ENCODE measurements at regions not wholly inside any gene's neighbourhood (a gene's known extent, or its start where the extent isn't known, plus 50 kb on each side); places are given as distances from the start of the nearest gene placed in this dataset.
A peak's percentile ranks its signal among the peaks of the same experiment; 100 is the strongest.
"Not testable (repeated sequence)": the region's sequence is repeated elsewhere in the genome, so short reads cannot be mapped to it uniquely, and the experiment has no call there.

DNA sequence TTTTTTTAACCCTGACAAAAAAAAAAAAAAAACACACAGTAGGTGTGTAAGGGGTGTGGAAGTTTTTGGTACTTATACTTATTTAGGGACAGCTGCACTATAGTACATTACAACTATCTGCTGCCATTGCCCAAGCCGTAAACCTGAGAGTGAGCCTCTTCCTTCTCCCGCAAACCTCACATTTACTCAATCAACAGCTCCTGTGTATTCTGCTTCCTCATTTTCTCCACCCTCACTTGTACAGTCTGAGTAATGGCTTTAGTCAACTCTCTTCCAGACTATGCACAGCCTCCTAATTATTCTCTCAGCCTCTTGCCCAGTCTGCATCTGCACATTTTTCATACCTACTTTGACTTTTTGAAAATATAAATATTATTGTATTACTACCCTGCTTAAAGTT is 362.0 kb downstream of the ADAM29 start:
- no peak for DNase-seq (ENCODE audit: low spot score)

DNA sequence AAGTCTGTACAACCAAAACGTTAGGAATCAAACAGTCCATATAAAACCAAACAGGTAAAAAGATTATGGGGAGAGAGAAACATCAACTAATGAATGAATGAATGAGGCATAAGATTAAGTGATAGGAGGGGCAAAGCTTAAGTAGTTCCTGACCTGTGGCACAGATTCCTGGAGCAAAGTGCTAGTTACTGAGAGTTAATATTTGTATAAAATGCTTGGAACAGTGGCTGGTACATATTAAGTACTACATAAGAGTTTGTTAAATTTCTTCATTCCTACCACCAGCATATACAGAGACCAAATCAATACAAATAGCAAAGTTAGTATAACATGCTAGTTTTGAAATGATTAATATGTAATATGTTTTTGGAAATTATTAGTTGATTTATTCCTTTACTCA is 363.7 kb downstream of the ADAM29 start:
- no peak for DNase-seq (ENCODE audit: low spot score)

DNA sequence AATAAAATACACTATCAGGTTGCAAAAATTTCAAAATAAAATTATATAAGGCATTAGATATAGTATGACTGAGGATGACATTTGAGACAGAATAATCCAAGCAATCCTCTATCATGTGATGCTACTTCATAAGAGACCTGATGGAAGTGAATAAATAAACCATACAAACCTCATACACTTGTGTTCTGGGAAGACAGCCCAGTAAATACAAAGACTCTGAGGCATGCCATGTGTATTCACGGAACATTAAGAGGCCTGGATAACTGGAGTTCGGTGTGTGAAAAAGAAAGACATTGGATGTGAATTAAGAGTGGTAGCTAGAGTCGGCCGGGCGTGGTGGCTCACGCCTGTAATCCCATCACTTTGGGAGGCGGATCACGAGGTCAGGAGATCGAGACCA is 364.2 kb downstream of the ADAM29 start:
- DNase-seq (ENCODE audit: low spot score): no peak

DNA sequence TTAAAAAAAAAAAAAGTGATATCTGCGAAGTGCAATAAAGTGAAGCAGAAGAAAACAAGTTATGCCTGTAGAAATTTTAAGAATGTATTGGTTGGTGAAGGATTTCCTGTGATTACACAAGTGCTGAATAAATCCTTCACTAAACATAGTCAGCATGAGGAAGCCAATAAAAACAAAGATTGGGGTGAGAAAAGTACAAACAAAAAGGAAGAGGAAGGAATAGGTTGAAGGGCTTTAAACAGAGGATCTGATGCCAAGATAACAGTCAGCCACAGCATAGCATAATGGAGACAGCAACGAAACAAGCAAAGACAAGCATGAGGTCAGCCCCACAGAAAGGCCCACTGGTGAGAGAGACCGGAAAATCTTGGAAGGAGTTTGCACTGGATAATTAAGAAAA is 372.2 kb downstream of the ADAM29 start:
- no peak for DNase-seq (ENCODE audit: low spot score)

DNA sequence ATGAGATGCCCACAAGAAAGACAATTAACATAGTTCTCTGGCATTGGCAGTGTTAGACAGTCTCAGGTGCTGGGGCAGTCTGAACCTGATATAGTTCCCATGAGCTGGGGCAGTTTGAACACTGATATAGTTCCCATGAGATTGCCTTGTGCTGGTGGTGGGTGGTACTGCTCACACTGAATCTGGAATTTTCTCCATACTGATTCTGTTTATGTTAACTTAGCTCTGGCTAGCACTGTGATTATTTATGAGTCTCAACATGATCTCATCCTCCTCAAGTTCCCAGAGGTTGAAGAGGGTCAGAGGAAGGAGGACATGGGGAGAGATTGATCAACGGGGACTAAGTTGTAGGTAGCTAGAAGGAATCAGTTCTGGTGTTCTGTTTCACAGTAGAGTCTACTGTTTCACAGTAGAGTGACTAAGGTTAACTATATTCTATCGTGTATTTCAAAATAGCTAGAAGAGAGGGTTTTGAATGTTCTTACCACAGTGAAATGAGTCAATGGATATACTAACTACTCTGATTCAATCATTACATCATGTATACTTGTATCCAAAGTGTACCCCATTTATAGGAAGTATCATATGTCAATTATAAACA is 379.9 kb downstream of the ADAM29 start:
- DNase-seq (ENCODE audit: low spot score): no peak

DNA sequence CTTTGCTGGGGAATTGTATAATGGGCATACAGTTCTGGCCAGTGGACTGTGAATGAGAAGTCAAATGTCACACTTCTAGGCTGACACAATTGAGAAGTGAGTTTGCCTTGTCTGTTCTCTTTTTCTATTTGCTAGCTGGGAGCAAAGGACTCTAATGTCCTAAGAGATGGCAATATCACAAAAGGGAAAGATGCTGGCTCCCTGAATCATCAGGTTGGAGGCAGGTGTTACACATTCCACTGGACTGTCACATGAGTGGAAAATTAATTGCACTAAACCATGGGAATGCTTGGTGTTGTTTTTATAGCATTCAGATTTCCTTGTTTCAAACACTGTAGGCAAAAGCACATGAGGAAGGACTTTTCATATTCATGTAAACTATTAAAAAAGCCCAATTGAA is 388.3 kb downstream of the ADAM29 start:
- DNase-seq (ENCODE audit: low spot score): no peak

DNA sequence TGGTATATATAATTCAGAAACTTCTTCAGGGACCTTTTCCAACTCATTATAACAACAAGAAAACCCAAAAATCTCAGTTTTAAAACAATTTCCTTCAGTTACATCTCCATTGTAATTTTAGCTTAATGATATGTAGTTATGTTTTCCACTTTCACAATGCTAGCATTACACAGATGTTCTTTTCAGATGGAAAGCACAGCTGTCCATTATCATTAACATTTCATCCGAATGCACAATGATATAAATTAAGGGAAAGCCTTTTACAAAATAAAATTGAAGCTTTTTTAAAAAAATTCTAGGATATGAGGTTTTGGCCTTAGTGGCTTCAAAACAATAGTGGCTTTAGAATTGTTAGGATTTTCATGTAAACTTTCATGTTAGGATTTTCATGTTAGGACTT is 389.2 kb downstream of the ADAM29 start:
- no peak for DNase-seq (ENCODE audit: low spot score)

DNA sequence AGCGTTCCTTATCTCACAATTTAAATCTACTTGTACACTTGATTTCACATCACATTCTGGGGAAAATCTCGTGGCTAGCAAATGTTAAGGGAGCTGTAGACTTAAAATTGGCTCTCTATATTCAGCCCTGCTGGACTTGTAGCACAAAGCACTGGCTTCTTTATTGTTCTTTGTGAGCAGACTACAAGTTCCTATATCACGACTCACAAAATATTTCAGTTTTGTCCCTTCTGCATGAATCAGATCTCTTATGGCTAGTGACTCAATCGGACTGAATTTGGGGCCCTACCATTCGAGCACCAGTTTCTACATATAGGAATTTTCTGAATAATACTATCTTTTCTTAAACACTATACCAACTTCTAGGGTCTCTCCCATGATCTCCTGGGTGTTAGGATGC is 390.1 kb downstream of the ADAM29 start:
- DNase-seq (ENCODE audit: low spot score): no peak

DNA sequence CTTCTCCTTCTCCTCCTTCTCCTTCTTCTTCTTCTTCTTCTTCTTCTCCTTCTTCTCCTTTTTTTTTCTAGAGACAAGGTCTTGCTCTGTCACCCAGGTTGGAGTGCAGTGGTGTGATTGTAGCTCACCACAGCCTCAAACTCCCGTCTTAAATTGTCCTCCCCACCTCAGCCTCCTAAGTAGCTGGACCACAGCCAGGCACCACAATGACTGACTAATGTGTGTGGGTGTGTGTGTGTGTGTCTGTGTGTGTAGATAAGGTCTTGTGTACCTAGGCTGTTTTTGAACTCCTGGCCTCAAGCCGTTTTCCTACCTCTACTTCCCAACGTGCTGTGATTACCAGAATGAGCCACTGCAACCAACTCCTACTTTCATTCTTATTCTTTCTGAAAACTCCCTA is 390.9 kb downstream of the ADAM29 start:
- DNase-seq (ENCODE audit: low spot score): no peak

DNA sequence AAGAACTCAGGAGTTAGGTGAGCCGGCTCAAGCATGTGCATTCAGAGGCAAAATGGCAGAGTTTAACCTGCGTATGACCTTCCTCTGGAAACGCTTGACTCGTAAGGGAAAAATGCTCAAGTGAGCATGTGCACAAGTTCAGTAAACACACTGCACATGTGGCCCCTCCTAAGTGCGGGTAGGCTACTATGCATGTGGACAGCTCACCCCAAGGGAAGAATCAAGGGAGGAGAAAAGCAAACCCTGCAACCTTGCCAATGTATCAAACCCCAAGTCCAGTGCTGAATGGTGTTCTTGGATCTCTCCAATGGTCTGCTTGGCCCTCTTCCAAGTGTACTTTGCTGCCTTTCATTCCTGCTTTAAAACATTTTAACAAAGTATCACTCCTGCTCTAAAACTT is 407.1 kb downstream of the ADAM29 start:
- no peak for DNase-seq (ENCODE audit: low spot score)

DNA sequence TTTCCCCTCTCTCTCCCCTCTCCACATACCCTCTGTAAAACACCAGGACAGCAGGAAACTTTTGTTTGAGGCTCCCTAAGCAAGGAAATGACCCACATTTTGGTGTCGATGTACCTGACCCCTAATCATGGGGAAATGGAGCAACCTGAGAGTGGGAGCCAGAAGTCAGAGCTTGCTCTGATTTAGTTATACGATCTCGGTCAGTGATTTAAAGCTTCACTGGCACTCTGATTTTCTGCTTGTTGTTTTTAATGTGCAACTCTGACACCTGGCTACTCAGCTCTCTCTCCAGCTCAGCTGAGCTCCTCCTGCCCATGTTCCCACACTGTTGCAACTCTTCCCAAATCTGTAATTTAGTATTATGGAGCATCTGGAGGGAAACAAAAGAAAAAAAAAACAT is 408.6 kb downstream of the ADAM29 start:
- DNase-seq (ENCODE audit: low spot score): no peak

DNA sequence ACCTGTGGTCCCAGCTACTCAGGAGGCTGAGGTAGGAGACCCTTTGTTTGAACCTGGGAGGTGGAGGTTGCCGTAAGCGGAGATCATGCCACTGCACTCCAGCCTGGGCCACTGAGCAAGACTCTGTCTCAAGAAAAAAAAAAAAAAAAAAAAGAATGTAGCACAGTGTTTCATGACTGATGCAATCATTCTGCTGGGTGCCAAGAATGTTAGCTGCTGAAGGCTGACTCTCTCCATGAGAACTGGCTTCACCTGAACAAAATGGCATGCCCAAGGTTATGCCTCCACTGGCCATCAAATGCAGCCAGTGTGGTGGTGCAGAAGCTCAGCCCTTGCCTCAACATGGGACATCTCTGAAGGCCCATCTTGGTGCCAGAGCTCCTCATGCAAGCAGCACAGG is 412.1 kb downstream of the ADAM29 start:
- DNase-seq (ENCODE audit: low spot score): no peak

DNA sequence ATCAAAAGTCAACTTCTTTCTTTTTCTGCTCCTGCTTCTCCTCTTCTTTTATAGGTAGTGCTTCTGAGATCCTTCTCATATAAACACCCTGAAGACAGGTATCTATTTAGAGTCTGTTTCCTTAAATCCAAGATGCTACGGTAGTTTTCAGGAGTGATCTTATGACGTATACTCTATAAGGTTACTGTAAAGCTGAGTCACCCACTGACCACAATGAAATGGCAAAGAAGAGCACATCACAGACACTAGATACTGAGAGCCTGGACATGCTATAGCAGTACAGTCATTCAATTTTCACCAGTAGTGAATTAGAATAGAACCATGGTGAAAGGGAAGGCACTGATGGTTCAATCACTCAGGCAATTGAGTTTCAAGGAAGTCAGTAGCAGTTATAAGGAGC is 412.5 kb downstream of the ADAM29 start:
- no peak for DNase-seq (ENCODE audit: low spot score)

DNA sequence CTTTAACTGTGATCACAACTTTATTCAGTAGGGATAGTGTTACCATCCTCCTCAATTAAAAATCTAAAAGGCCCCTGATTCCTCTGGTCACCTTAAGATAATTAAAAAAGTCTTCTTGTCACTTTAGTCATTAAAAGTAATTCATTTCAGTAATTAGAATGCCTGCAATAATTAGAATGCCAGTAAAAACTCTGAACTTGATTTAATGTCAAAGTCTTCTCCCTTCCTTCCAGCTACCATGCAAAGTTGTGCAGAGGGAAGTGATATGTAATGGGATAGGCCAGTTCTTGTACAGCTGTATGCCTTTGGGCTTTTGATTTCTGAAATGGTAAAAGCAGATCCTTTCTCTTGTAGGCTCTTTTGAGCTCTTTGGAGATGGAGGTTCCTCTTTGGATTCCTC is 417.2 kb downstream of the ADAM29 start:
- no peak for DNase-seq (ENCODE audit: low spot score)

DNA sequence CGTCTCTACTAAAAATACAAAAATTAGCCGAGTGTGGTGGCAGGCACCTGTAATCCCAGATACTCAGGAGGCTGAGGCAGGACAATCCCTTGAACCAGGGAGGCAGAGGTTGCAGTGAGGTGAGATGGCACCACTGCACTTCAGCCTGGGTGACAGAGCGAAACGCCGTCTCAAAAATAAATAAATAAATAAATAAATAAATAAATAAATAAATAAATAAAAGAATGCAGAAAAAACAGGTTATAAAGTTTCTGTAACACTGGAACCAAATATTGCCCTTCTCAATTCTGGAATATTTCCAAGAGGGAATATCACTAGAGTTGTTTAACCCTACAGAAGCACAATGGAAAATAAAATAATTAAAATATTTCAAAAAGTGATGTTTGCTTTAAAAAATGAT is 418.4 kb downstream of the ADAM29 start:
- DNase-seq (ENCODE audit: low spot score): not testable (repeated sequence)

DNA sequence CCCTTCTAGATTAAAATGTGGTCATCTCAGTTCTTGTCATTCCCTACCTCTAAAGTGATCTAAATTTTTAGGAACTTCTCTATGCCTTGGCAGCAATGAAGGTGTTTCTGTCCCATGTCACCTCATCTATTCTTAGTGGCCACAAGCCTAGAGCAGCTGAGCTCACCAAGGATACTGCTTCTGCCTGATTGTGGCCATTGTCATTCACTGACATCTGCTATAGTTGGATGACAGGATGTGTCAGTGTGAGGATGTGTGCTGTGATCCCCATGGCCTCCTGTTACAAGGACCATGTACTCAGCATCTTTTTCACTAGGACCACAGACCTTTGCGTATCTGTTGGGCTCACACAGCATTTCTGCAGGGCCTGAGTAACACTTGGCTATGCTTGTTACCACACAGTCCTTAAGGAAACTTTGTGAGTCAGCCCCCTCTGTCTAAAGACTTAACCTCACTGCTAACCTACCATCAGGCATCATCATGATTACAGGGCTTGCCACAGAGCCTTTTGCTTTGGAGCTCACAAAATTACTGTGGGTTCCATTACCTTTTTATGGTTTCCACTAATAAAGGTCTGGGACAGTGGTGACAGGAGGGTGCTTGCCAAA is 421.0 kb downstream of the ADAM29 start:
- DNase-seq (ENCODE audit: low spot score): no peak

DNA sequence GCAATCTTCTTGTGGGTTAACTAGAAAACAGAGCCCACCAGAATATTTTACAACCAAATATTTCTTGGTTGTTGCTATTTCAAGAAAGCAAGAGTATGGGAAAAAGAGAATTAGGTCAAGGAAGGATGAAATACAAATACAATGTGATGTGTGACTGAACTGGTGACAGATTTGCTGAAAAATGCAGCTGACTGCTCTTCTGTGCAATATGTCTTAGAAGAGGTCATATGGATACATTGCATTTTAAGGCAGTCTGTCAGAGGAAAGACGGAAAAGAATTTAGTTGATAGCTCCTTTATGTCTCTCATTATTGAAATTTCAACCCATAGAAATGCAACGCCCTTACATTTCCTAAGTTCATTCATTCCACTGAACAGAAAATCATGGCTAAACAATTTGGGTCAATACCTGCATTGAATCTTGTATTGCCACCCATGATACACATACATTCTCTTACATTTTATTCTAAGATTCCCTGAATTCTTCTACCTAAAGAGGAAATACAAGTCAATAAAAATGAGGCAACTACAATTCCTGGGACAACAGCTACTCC is 423.1 kb downstream of the ADAM29 start:
- no peak for DNase-seq (ENCODE audit: low spot score)

DNA sequence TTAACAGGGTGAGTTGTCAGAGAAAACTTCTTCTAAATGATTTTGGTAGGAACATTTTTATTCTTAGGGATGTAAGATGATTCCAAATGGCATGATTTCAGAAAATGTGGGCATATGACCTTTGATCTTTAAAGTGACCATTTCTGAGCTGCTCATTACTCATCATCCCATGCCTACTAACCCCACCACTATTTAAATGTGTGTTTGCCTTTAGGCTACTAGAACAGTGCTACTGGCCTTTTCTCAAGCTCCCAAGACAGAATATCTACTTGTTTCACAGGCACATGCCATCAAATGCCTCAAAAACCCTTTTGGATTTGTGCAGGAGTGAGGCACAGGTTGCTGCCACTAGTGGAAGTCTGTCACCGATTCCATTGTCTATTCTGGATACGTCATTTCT is 428.2 kb downstream of the ADAM29 start:
- no peak for DNase-seq (ENCODE audit: low spot score)

DNA sequence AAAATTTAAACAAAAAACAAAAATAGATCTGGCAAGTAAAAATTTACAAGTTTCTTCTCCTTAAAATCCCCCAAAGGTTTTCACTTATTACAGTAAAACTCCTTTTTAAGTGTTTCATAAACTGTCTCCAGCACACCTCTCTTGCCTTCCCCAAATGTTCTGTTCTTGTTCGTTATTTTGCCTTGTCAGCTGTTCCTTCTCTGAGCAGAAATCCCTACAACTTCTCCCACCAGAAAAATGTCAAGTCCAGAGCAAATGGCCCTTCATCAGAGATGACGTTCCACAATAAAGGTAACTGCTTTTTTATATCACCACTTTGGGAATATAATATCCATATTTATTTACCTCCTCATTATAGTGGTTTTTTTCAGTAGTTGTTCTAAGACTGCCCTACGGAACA is 432.1 kb downstream of the ADAM29 start:
- DNase-seq (ENCODE audit: low spot score): no peak

DNA sequence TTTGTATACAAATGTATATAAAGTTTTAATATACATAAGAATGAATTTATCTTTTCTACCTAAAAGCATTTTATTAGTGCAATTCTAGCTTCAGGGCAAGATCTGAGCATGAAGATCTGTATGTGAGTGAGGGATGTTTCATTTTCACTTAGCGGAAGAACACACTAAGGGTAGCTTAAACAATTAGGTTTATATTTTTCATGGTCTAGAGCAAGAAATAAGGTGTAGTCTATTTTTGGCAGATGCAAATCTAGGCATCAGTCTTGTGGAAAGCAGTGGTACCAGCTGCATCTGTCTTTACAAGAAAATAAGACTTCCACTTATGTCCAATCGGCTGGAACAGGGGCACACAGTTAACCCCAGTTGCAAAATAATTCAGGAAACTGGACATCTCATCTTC is 433.3 kb downstream of the ADAM29 start:
- DNase-seq (ENCODE audit: low spot score): no peak

DNA sequence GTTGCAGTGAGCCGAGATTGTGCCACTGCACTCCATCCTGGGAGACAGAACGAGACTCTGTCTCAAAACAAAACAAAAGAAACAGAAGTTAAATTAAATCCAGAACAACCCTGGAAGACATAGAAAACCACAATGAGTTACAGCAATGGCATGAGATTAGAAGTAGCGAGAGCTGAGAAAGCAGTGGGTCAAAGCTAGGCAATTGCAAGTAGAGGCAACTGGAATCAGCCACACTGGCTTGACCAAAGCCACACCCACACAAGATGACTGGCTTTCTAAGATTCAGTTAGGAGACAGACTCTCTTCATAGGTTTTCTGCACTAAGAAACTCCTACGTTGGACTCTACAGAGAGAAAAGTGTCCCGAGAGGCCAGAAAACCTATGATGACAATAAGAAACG is 443.0 kb downstream of the GPM6A start:
- DNase-seq (ENCODE audit: low spot score): no peak

DNA sequence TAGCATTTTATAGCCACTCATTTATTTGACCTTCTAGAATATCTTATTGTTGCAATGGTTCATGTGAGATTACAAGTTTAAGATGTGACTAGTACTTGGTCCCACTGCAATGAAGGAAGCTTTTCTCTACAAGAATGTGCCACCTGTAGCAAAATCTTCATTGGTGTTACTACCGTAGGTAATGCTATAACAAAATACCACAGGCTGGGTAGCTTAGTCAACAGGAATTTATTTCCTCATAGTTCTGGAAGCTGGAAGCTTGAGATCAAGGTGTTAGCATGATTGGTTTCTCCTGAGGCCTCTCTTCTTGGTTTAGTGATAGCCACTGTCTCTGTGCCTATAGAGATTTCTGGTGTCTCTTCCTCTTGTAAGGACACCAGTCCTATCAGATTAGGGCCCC is 441.0 kb downstream of the GPM6A start:
- DNase-seq (ENCODE audit: low spot score): no peak

DNA sequence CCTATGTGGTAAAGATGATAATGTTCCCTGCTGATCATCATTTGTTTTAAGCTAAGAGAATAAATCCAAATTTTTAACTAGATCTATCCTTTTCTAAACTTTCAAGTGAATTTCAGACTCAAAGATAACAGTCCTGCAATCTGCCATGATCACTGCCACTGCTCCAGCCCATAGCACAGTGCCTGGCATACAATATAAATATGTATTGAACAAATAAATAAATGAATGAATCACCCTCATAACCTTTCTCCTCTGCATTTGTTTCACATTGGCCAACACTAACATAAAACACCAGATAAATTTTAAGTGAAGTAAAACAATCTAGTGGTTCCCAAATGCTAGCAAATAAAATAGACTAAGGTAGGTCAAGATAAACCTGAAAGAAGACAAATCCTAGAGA is 439.0 kb downstream of the GPM6A start:
- no peak for DNase-seq (ENCODE audit: low spot score)

DNA sequence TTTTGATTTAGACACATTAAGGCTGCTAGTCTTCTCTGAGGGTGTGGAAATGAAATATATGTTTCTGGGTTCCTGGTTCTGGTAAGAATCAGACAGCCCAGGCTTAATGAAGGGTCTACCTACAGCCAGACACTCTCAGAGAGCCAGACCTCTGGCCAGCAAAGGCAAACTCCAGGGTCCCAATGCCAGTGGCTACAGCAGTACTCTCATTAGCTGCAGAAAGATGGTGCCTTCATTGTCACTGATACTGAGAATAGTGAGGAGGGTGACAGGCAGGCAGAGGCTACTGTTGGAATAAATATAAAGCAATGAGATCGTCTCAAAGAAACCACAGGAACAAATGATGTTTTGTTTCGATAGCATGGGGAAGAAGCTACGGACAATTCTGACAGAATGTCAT is 437.6 kb downstream of the GPM6A start:
- peak; percentile 3 for DNase-seq (ENCODE audit: low spot score)
